Heart right ventricle (tissue), 16 donors: ENCODE measurements at regions not wholly inside any gene's neighbourhood (a gene's known extent, or its start where the extent isn't known, plus 50 kb on each side); places are given as distances from the start of the nearest gene placed in this dataset.

ENCODE experiments used
- ATAC-seq, 8 donors: fragments of 200-7000 bp; cut with Tn5 transposase; one replicate each; pipeline ENCODE4 v1.9.1; 2020; ENCODE audit warnings: mild to moderate bottlenecking in 8 of 8, moderate library complexity in 8 of 8, moderate number of reproducible peaks in 1 of 8
- DNase-seq, 2 donors: peaks; one replicate each; pipeline ENCODE4 v3.0.0-alpha.2; 2020
- H3K27ac ChIP-seq, 10 donors: fragments of 200-600 bp; sonication (generic) in 2 of 10; one replicate each; pipeline versions ENCODE4 v1.5.0 to v1.8.0; 2020 to 2022; ENCODE audit warnings: mild to moderate bottlenecking in 3 of 10
- H3K27me3 ChIP-seq, 7 donors: fragments of 200-600 bp; one replicate each; pipeline ENCODE4 v1.8.0; 2021 to 2022; ENCODE audit warnings: mild to moderate bottlenecking in 2 of 7
- H3K36me3 ChIP-seq, 9 donors: fragments of 200-600 bp; sonication (generic) in 1 of 9; one replicate each; pipeline versions ENCODE4 v1.5.0 to v1.8.0; 2020 to 2022; ENCODE audit warnings: mild to moderate bottlenecking in 2 of 9
- H3K4me1 ChIP-seq, 9 donors: fragments of 200-600 bp; sonication (generic) in 1 of 9; one replicate each; pipeline versions ENCODE4 v1.5.0 to v1.8.0; 2020 to 2022; ENCODE audit warnings: mild to moderate bottlenecking in 4 of 9
- H3K4me3 ChIP-seq, 10 donors: fragments of 200-600 bp; sonication (generic) in 2 of 10; one replicate each; pipeline versions ENCODE4 v1.5.0 to v1.8.0; 2020 to 2022; ENCODE audit warnings: mild to moderate bottlenecking in 7 of 10, moderate library complexity in 2 of 10
- H3K9me3 ChIP-seq, 11 donors: fragments of 200-600 bp in 10 of 11; sonication (generic) in 2 of 11; one replicate each; pipeline versions ENCODE4 v1.5.0 to v1.8.0; 2013 to 2022; ENCODE audit warnings: mild to moderate bottlenecking in 2 of 11, control low read depth in 1 of 11, moderate library complexity in 1 of 11
- WGBS, 2 donors: extraction: QIAGEN DNeasy Blood & Tissue Kit; methylation state at CpG; one replicate each; pipeline ENCODE4 v1.1.7; 2013; ENCODE audit warnings: inconsistent platforms in 1 of 2; 5-methylcytosine and 5-hydroxymethylcytosine counted together
- intact Hi-C, 10 donors: fragments of 100-400 bp; cut with DNase I; formaldehyde crosslinking; loops; one replicate each; pipeline versions ENCODE4 v1.11.1 to v1.14.2; 2022
- TF ChIP-seq, protein P1 (sequence below), 9 donors: fragments of 200-600 bp; sonication (generic) in 2 of 9; IDR thresholded peaks; one replicate each; pipeline versions ENCODE4 v1.5.0 to v1.8.0; 2021 to 2022; ENCODE audit warnings: antibody characterized with exemption in 9 of 9, mild to moderate bottlenecking in 5 of 9, moderate library complexity in 1 of 9
- donor health status: Arrhythmogenic right ventricular cardiomyopathy.
- donor health status: ischemic (EF 13 %, LVEDD 7.1; RV severe dilation, severe dysfunction).
- donor health status: healthy with polysubstance abuse.
- donor health status: DM: no; HTN: yes; CAD: no.
- donor health status: DM: no; HTN: no; CAD: no.
- donor health status: ischemic (EF 25% LVEDD 6.9; RV normal size, moderate dysfunction).
- donor health status: ischemic (EF 25% LVEDD 5.7; RV mildly dilated, moderate dysfunction).
- donor health status: healthy.
- donor health status: DM: yes; HTN: yes; CAD: no.
- donor health status: Ischemic cardiomyopathy.
- donor health status: ischemic (EF 35%, LVEDD 5.7; RV mildly dilated, moderate dysfunction).
- donor health status: nonischemic (EF 11% LVEDD 7.7; RV severe dilation, severe dysfunction).
- donor health status: DM: yes; HTN: yes; CAD: no.
- donor health status: PGD.
- donor health status: ischemic (EF 29% LVEDD 5.4; RV normal size, mild dysfunction).
- donor health status: nonischemic (EF 23%, LVEDD 6.1; RV moderate dilation, normal function).

DNA sequence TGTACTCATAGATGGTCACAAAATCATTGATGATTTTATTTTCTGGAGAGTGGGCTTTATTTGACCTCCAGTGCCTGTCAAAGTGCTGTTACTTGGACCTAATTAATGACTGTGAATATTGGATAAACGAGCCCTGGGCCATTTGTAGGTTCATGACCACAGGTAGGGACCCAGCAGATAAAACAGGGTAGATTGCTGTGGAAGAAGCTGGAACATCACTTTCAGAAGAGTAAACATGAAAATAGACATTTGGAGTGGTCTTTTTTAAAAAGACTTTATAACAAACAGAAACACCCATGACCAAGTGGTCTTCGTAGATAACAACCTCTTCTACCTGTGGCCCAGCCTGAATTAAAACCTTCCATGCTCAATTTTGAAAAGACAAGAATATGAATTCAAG is 472.8 kb upstream of the MKI67 start:
- TF ChIP-seq, protein P1, sequence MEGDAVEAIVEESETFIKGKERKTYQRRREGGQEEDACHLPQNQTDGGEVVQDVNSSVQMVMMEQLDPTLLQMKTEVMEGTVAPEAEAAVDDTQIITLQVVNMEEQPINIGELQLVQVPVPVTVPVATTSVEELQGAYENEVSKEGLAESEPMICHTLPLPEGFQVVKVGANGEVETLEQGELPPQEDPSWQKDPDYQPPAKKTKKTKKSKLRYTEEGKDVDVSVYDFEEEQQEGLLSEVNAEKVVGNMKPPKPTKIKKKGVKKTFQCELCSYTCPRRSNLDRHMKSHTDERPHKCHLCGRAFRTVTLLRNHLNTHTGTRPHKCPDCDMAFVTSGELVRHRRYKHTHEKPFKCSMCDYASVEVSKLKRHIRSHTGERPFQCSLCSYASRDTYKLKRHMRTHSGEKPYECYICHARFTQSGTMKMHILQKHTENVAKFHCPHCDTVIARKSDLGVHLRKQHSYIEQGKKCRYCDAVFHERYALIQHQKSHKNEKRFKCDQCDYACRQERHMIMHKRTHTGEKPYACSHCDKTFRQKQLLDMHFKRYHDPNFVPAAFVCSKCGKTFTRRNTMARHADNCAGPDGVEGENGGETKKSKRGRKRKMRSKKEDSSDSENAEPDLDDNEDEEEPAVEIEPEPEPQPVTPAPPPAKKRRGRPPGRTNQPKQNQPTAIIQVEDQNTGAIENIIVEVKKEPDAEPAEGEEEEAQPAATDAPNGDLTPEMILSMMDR (IDR thresholded peaks at IDR 0.05): no peak
- Histone ChIP-seq H3K36me3 (no peaks in the 10 kb centered on the region), H3K9me3 (peaks cover 0 to 20% (median 4%) of the 10 kb centered on the region in 11 donors), H3K4me3 (no peak overlapping the region), H3K27ac (no peak overlapping the region), H3K27me3 (no peaks in the 10 kb centered on the region), H3K4me1 (peaks cover 0 to 4% (median 0%) of the 10 kb centered on the region in 9 donors)
- intact Hi-C loops: no loop called here
- DNase-seq (no peak), ATAC-seq (no peak)
- 88% methylated on average over 2 of the region's 2 CpGs for WGBS, 2 donors

DNA sequence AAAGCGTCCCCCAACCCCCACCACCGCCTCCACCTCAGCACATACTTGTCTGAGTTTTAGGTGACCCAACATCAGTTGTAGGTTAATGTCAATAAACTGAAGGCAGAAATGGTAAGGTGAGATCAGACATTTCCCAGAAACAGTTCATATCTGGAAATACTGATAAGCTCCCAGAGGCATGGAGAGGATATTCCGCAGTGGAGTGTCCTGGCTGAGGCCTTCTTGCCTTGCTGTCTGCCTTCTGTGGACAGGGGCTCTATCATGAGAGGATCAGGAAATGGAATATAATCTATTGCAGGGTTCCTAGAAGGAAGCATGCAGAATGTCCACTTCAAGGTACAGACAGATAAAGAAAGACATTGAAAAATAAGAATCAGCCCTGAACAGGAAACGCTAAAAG is 473.3 kb upstream of the MKI67 start:
- Histone ChIP-seq H3K4me3 (no peak overlapping the region), H3K27ac (no peak overlapping the region), H3K9me3 (peaks cover 0 to 15% (median 4%) of the 10 kb centered on the region in 11 donors), H3K4me1 (peaks cover 0 to 4% (median 0%) of the 10 kb centered on the region in 9 donors), H3K27me3 (no peaks in the 10 kb centered on the region), H3K36me3 (no peaks in the 10 kb centered on the region)
- TF ChIP-seq, protein P1 (IDR thresholded peaks at IDR 0.05): no peak
- 72 to 80% methylated on average over 4 of the region's 4 CpGs for WGBS, 2 donors
- no peak for DNase-seq
- intact Hi-C loops: no loop called here
- ATAC-seq: no peak

DNA sequence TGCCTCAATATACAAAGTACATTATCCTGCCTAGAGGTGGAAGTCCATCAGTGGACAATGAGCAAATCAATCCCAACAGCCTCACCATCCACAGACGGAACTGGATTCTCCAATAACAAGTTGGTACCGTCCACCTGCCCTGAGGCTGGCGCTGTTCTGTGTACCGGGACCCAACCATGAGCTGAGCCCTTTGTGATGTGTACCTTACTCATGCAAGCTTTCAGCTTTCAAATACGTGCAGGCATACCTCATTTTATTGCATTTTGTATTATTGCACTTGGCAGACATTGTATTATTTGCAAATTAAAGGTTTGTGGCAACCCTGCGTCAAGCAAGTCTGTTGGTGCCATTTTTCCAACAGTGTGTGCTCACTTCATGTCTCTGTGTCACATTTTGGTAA is 476.0 kb upstream of the MKI67 start:
- 93 to 95% methylated on average over 6 of the region's 6 CpGs for WGBS, 2 donors
- H3K4me3 ChIP-seq: no peak overlapping the region
- H3K36me3 ChIP-seq: no peaks in the 10 kb centered on the region
- H3K27me3 ChIP-seq: no peaks in the 10 kb centered on the region
- intact Hi-C loops: no loop called here
- TF ChIP-seq, protein P1 (IDR thresholded peaks at IDR 0.05): no peak
- no peak overlapping the region for H3K27ac ChIP-seq
- ATAC-seq (no peak), DNase-seq (no peak)
- peaks cover 0 to 8% (median 0%) of the 10 kb centered on the region in 11 donors for H3K9me3 ChIP-seq
- H3K4me1 ChIP-seq: peaks cover 0 to 4% (median 0%) of the 10 kb centered on the region in 9 donors

DNA sequence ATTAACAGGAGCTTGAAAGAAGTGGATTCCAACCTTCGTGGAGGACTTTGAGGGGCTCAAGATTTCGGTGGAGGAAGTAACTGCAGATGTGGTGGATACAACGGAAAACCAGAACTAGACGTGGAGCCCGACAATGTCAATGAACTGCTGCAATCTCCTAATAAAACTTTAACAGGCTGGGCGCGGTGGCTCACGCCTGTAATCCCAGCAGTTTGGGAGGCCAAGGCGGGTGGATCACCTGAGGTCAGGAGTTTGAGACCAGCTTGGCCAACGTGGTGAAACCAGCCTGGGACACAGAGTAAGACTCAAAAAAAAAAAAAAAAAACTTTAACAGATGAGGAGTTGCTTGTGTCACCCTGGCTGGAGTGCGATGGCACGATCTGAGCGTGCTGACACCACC is 477.8 kb upstream of the MKI67 start:
- Histone ChIP-seq H3K27me3 (peaks cover 0 to 5% (median 0%) of the 10 kb centered on the region in 7 donors), H3K4me3 (no peak overlapping the region), H3K36me3 (no peaks in the 10 kb centered on the region), H3K27ac (no peak overlapping the region), H3K9me3 (peaks cover 0 to 8% (median 0%) of the 10 kb centered on the region in 11 donors), H3K4me1 (peaks cover 0 to 4% (median 0%) of the 10 kb centered on the region in 9 donors)
- TF ChIP-seq, protein P1 (IDR thresholded peaks at IDR 0.05): no peak
- 94% methylated on average over 13 of the region's 13 CpGs for WGBS, 2 donors
- no peak for ATAC-seq
- intact Hi-C loops: no loop called here
- no peak for DNase-seq
